ENCODE measurements at regions not wholly inside any gene's neighbourhood (a gene's known extent, or its start where the extent isn't known, plus 50 kb on each side); places are given as distances from the start of the nearest gene placed in this dataset.

DNA sequence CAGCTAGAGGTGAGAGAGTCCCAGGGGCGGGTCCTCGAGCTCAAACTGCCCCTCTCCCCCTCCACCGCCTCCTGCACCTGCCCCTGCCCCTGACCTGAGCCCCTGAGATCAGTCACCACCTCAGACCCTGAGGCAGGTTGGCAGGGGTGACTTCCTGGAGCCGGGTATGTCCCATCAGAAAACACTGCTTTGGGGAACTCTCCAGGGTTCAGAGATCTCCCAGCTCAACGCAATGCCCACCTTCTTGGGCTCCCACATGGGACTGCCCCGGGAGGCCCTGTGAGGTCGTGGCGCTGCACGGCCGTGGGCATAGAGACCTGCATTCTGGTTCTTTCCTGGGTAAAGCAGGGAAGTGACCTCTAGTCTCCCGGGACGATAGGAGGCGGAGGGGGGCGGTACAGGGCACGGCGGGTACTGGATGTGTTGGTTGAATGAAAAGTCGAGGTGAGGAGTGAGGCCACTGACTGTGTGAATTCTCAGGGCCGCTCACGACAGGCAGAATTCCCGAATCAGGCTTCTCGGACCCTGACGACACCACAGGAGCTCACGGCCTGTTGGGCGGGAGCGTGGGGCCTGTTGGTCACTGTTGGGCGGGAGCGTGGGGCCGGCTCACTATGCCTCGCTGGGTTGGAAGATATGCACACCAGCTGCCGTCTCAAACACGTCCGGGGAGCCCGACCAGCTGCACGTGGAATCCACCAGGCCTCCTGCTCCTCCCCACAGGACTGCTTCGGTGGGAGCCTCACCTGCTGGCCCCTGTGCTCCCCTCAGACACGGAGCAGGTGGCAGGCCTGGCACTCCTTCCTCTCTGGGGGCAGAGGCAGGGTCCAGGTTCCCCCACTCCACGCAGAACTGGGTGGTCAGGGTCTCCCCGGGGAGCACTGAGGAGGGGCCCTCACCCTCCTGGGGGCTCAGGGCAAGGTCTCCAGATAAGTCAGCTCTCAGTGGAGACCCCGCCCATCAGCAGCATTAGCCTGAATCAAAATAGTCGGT, 178.0 kb upstream of the PPP1R26 start:
- no peak overlapping the region for H3K4me3 ChIP-seq (ENCODE audit: low read length)
- TF ChIP-seq, protein P1, sequence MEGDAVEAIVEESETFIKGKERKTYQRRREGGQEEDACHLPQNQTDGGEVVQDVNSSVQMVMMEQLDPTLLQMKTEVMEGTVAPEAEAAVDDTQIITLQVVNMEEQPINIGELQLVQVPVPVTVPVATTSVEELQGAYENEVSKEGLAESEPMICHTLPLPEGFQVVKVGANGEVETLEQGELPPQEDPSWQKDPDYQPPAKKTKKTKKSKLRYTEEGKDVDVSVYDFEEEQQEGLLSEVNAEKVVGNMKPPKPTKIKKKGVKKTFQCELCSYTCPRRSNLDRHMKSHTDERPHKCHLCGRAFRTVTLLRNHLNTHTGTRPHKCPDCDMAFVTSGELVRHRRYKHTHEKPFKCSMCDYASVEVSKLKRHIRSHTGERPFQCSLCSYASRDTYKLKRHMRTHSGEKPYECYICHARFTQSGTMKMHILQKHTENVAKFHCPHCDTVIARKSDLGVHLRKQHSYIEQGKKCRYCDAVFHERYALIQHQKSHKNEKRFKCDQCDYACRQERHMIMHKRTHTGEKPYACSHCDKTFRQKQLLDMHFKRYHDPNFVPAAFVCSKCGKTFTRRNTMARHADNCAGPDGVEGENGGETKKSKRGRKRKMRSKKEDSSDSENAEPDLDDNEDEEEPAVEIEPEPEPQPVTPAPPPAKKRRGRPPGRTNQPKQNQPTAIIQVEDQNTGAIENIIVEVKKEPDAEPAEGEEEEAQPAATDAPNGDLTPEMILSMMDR (IDR thresholded peaks at IDR 0.05; ENCODE audit: insufficient read depth, low read depth, low read length, missing control alignments), result no peak
- DNase-seq (ENCODE audit: low read depth), result no peak

DNA sequence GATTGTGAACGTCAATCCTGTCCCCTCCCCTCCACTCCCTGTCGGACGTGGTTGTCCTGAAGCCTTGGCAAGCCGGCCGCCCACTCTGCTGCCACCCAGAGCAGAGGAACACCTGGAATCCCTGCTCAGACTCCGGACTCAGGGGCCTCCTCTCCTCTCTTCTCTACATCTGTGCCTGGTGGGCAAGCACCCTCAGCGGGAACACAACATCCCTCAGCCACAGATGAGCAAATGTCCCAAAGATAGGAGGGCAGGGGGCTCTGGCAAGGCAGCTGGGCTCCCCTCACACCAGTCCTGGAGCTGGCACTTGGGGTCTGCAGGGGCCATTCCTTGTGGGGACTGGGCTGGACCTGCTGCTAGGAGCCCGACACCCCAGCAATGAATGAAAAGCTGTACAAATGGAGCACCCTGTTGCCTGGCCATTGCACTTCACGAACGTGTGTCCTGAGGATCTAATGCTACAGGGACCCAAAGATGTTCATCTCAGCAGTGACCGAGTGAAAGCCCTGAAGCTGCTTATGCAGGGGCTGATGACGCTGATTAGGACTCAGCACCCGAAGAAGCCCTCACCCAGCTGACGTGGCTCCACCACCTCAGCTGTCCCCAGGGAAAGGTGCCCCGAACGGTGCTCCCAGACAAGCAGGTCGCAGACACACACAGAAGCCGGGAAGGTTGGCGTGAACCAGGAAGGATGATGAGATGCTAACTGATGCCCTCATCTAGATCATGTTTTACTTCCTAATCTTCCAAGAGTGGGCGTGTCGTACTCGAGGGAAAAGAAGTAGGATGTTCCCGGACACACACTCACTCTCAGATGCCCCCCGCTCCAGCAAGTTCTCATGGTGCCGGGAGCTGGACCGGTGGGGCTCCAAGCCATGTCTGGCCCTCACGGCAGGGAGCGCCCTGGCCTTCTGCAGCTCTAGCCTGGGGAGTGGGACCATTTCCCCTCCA, 177.0 kb upstream of the PPP1R26 start:
- H3K4me3 ChIP-seq (ENCODE audit: low read length), result no peak overlapping the region
- TF ChIP-seq, protein P1 (IDR thresholded peaks at IDR 0.05; ENCODE audit: insufficient read depth, low read depth, low read length, missing control alignments), result no peak
- DNase-seq (ENCODE audit: low read depth), result no peak

DNA sequence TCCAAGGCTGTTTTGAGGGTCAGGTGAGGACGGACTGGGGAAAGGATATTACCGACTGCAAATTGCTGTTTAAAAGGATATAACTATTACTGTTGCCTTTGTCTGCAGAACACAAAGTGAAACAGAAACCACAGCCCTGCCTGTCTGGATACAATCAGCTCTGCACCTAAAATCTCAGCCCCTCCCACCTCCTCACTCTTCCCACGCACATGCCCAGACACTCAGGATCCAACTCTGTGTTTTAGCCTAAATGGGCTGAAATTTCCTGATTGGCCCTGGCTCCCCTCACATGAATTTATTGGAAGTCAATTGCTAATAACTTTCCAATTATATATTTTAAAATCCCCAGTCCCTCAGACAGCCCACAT, 176.3 kb upstream of the PPP1R26 start:
- no peak overlapping the region for H3K4me3 ChIP-seq (ENCODE audit: low read length)
- DNase-seq (ENCODE audit: low read depth), result no peak
- TF ChIP-seq, protein P1 (IDR thresholded peaks at IDR 0.05; ENCODE audit: insufficient read depth, low read depth, low read length, missing control alignments), result no peak

DNA sequence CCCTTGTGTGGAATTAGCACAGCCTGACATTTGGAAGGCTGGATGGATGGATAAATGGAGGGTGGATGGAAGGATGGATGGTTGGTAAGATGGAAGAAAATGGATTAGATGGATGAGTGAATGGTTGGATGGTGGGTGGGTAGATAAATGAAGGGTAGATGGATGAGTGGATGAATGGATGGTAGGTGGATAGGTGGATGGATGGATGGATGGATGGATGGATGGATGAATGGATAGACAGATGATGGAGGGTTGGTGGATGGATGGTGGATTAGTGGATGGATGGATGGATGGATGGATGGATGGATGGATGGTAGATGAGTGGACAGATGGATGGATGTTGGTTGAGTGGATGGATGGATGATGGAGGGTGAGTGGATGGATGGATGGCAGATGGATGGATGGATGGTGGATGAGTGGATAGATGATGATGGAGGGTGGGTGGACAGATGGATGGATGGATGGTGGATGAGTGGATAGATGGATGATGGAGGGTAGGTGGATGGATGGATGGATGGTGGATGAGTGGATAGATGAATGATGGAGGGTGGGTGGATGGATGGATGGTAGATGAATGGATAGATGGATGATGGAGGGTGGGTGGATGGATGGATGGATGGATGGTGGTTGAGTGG, 175.6 kb upstream of the PPP1R26 start:
- TF ChIP-seq, protein P1 (IDR thresholded peaks at IDR 0.05; ENCODE audit: insufficient read depth, low read depth, low read length, missing control alignments), result no peak
- DNase-seq (ENCODE audit: low read depth), result no peak
- H3K4me3 ChIP-seq (ENCODE audit: low read length), result no peak overlapping the region

DNA sequence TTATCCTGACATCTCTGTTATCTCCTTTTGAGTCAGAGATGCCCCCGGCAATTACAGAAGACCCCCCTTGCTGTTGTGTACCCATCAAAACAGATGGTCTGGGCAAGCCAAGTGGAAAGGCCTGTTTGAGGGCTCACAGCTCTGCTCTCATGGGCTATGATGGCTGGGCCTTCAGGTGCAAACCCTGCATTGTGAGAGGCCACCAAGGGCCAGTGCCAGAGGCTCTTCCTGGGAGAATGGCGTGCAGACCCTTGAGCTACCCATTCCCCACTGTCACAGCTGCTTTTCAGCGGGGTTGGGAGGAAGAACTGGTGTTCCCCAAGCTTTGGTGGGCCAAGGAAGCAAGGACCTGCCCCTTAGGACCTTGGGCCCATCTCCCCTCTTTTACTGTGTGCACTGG, 174.7 kb upstream of the PPP1R26 start:
- TF ChIP-seq, protein P1 (IDR thresholded peaks at IDR 0.05; ENCODE audit: insufficient read depth, low read depth, low read length, missing control alignments), result no peak
- DNase-seq (ENCODE audit: low read depth), result no peak
- H3K4me3 ChIP-seq (ENCODE audit: low read length), result no peak overlapping the region

DNA sequence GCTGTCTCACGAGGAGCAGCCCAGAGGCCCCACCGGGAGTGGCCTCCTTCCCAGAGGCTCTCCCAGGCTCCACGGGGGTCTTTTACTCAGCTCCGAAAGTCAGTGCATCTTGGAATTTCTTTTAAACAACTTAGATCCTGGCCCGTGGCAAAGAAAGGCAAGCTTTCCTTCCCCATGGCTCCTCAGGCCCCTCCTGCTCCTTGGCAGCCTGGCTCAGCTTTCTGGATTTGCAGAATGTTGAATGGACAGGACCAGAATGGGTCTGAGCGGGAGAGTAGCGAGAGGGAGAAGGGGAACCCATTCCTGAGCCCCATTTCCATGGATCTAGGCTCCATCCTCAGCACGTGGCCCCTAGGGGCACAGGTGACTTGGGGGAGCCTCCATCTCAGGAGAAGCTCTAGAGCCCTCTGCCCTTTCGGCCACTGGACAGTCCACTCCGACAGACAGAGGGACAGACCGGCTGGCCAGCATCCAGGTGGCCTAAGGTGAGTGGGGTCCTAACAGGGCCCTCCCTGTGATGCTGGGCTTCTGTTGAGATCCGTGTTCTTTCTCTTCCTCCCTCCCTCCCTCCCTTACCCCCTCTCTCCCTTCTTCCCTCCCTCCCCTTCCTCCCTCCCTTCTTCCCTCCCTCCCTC, 173.9 kb upstream of the PPP1R26 start:
- H3K4me3 ChIP-seq (ENCODE audit: low read length), result no peak overlapping the region
- DNase-seq (ENCODE audit: low read depth), result no peak
- TF ChIP-seq, protein P1 (IDR thresholded peaks at IDR 0.05; ENCODE audit: insufficient read depth, low read depth, low read length, missing control alignments), result no peak

Data from epithelial cell of esophagus (primary cell).